ENCODE measurements at regions not wholly inside any gene's neighbourhood (a gene's known extent, or its start where the extent isn't known, plus 50 kb on each side); places are given as distances from the start of the nearest gene placed in this dataset.
A peak's percentile ranks its signal among the peaks of the same experiment; 100 is the strongest.

- TF ChIP-seq PBX3 (IDR thresholded peaks at IDR 0.05), result no peak
- TF ChIP-seq RARB (CRISPR knock-in tag; IDR thresholded peaks at IDR 0.05), result no peak
- TF ChIP-seq POLR2A (IDR thresholded peaks at IDR 0.05; ENCODE audit: low read length), result no peak
- TF ChIP-seq ZSCAN20 (CRISPR knock-in tag; IDR thresholded peaks at IDR 0.05), result no peak
- TF ChIP-seq, protein P1, sequence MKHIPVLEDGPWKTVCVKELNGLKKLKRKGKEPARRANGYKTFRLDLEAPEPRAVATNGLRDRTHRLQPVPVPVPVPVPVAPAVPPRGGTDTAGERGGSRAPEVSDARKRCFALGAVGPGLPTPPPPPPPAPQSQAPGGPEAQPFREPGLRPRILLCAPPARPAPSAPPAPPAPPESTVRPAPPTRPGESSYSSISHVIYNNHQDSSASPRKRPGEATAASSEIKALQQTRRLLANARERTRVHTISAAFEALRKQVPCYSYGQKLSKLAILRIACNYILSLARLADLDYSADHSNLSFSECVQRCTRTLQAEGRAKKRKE (CRISPR knock-in tag; IDR thresholded peaks at IDR 0.05; ENCODE audit: low read depth), result no peak
- TF ChIP-seq ZC3H11A (IDR thresholded peaks at IDR 0.05), result no peak
- no peak for TF ChIP-seq HOXB5 (CRISPR knock-in tag; IDR thresholded peaks at IDR 0.05)
- no peak for TF ChIP-seq RFX5 (IDR thresholded peaks at IDR 0.05)
- no peak for TF ChIP-seq TP53 (CRISPR knock-in tag; IDR thresholded peaks at IDR 0.05)
- TF ChIP-seq MYC (IDR thresholded peaks at IDR 0.05; ENCODE audit: borderline replicate concordance, low read length), result no peak
- no peak for TF ChIP-seq BHLHE40 (IDR thresholded peaks at IDR 0.05; ENCODE audit: low read depth, low read length)
- no peak for TF ChIP-seq EP300 (IDR thresholded peaks at IDR 0.05)
- POLR2A ChIA-PET, result no interaction called here
Measured at GRCh38 chr15:34699968-34700640, 54.7 kb downstream of the GJD2 start.

GRCh38 chr15:34696506-34696905, 58.3 kb downstream of the GJD2 start:
- 0% methylated on average over 1 of the region's 1 CpG for WGBS (ENCODE audit: missing lambda C conversion rate)
- DNase-seq (ENCODE audit: low read depth in 1 of 2, low spot score in 1 of 2) (no peak), FAIRE-seq (no peak), ATAC-seq (no peak; a peak in 1 of 6 replicates)
- POLR2A ChIA-PET, result no interaction called here
- Histone ChIP-seq H3K27ac (no peak overlapping the region), H3K4me1 (no peaks in the 10 kb centered on the region), H3K4me2 (no peak overlapping the region), H3K4me3 (no peak overlapping the region), H3K9me3 (no peaks in the 10 kb centered on the region)
- CTCF ChIA-PET, result interaction anchor here (4.1 kb wide), 1 partner anchor 12 kb away, joined by 18 read pairs; no protein-coding TSS in a partner anchor
- no peak for TF ChIP-seq RAD21 (conservative IDR thresholded peaks at IDR 0.05 in 1 of 2, IDR thresholded peaks at IDR 0.05 in 1 of 2)
- no peak for TF ChIP-seq NFE2L2 (conservative IDR thresholded peaks at IDR 0.05; ENCODE audit: low read length)
- no peak for TF ChIP-seq ZC3H11A (IDR thresholded peaks at IDR 0.05)
- no peak for TF ChIP-seq MAZ (IDR thresholded peaks at IDR 0.05; ENCODE audit: borderline replicate concordance, low read depth, low read length)
- no peak for TF ChIP-seq JUN (IDR thresholded peaks at IDR 0.05)

More at GRCh38 chr15:34699968-34700640, 54.7 kb downstream of the GJD2 start:
- Histone ChIP-seq H3K4me2 (no peak overlapping the region), H3K4me1 (no peaks in the 10 kb centered on the region), H3K27ac (no peak overlapping the region), H3K4me3 (no peak overlapping the region), H3K9me3 (no peaks in the 10 kb centered on the region)
- CTCF ChIA-PET, result interaction anchor here (0.6 to 1.5 kb wide), 3 partner anchors 8 to 52 kb away, joined by 3 to 6 read pairs (median 3); no protein-coding TSS in a partner anchor
- WGBS (ENCODE audit: missing lambda C conversion rate), result 38% methylated on average over 4 of the region's 4 CpGs
- no peak for DNase-seq (ENCODE audit: low read depth in 1 of 2, low spot score in 1 of 2)
- peak; percentile 32 for FAIRE-seq
- no peak for ATAC-seq

GRCh38 chr15:34693053-34693744, 61.6 kb downstream of the GJD2 start:
- DNase-seq (ENCODE audit: low read depth in 1 of 2, low spot score in 1 of 2), result no peak
- peaks cover 6% of the 10 kb centered on the region; the same call in 1 of the 3 replicates for H3K9me3 ChIP-seq
- WGBS (ENCODE audit: missing lambda C conversion rate), result 36% methylated on average over 4 of the region's 4 CpGs
- POLR2A ChIA-PET, result no interaction called here
- no peak for ATAC-seq
- H3K4me3 ChIP-seq, result no peak overlapping the region
- CTCF ChIA-PET, result interaction anchor here (4.1 kb wide), 1 partner anchor 15 kb away, joined by 18 read pairs; no protein-coding TSS in a partner anchor
- no peak overlapping the region for H3K4me2 ChIP-seq
- FAIRE-seq, result no peak
- TF ChIP-seq MAZ (IDR thresholded peaks at IDR 0.05; ENCODE audit: borderline replicate concordance, low read depth, low read length) (no peak), EHMT2 (IDR thresholded peaks at IDR 0.05; ENCODE audit: low read depth) (no peak), KDM1A (IDR thresholded peaks at IDR 0.05; ENCODE audit: low read depth) (no peak), BHLHE40 (IDR thresholded peaks at IDR 0.05; ENCODE audit: low read depth, low read length) (no peak), JUNB (IDR thresholded peaks at IDR 0.05) (no peak), PHF8 (IDR thresholded peaks at IDR 0.05; ENCODE audit: borderline replicate concordance, low read depth) (no peak), MYC (IDR thresholded peaks at IDR 0.05; ENCODE audit: borderline replicate concordance, low read length) (no peak), NPAS2 (CRISPR knock-in tag; IDR thresholded peaks at IDR 0.05; ENCODE audit: borderline replicate concordance) (no peak), RNF2 (IDR thresholded peaks at IDR 0.05; ENCODE audit: borderline replicate concordance, low read depth) (no peak), RFX5 (IDR thresholded peaks at IDR 0.05) (no peak), ZC3H11A (IDR thresholded peaks at IDR 0.05) (no peak), PBX3 (IDR thresholded peaks at IDR 0.05) (no peak), ELK1 (IDR thresholded peaks at IDR 0.05; ENCODE audit: low read depth, low read length) (no peak), CBX2 (IDR thresholded peaks at IDR 0.05; ENCODE audit: borderline replicate concordance, low read depth) (no peak), TFCP2L1 (CRISPR knock-in tag; IDR thresholded peaks at IDR 0.05) (no peak), EP300 (IDR thresholded peaks at IDR 0.05) (no peak), FOSL2 (IDR thresholded peaks at IDR 0.05) (no peak), FOSL2 (CRISPR knock-in tag; IDR thresholded peaks at IDR 0.05) (no peak), EHF (CRISPR knock-in tag; IDR thresholded peaks at IDR 0.05) (no peak)
- TF ChIP-seq, protein P2, sequence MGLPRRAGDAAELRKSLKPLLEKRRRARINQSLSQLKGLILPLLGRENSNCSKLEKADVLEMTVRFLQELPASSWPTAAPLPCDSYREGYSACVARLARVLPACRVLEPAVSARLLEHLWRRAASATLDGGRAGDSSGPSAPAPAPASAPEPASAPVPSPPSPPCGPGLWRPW (IDR thresholded peaks at IDR 0.05), result no peak
- H3K4me1 ChIP-seq, result no peaks in the 10 kb centered on the region
- H3K27ac ChIP-seq, result no peak overlapping the region

Data from A549 (cell line).